ENCODE measurements at regions not wholly inside any gene's neighbourhood (a gene's known extent, or its start where the extent isn't known, plus 50 kb on each side); places are given as distances from the start of the nearest gene placed in this dataset.
A peak's percentile ranks its signal among the peaks of the same experiment; 100 is the strongest.
"Not testable (repeated sequence)": the region's sequence is repeated elsewhere in the genome, so short reads cannot be mapped to it uniquely, and the experiment has no call there.

DNA sequence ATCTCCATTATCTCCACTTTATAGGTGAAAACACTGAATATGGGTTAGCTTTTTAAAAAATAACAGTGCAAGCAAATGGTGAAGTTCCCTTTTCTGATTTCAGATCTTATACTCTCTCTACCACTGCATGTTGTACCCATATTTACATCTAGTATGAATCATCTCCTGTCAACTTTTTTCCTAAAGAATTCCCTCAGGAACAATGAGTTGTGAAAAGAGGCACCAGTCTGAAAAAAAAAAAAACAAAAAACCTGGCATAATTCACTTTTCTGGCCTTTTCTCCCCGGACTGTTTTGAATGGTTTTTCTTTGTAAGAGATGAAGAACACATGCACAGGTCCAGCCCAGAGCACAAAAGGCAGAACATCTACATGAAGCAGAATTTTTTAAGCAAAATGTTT lies 596.0 kb downstream of the COL12A1 start:
- no peak for DNase-seq

DNA sequence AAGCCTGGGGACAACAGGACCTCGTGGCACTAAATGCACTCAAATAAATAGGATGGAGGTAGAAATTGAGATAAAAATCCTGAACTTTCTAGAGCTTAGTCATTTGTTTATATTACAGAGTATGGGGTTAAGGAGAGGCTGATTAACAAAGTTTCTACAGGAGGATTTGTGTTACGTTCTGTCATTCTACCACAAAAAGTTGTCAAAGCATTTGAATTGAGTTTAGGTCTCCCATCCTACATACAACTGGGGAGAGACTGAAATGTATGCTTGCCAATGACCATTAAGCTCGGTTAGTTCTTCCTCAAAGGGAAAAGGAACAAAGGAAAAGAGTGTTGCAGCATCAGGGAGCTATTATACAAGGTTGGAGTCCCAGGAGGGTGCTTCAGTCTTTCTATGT lies 597.9 kb downstream of the COL12A1 start:
- DNase-seq: no peak

DNA sequence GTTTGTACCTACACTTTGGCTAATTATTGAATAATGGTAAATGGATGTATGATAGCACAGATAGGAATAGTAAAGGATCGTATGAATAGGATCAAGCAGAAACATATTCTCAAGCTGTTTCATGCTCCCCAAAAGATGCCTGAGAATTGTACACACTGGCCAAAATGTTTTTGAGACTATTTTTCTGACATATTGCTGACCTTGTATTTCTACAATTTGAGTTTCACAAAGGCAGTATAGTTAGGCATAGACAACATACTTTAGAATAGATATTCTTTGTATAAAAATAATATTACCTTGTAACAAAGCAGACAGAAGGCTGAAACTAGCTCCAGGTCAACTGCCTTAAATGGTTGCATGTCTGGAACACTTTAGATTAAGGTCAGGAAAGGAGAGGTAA lies 598.4 kb downstream of the COL12A1 start:
- no peak for DNase-seq

DNA sequence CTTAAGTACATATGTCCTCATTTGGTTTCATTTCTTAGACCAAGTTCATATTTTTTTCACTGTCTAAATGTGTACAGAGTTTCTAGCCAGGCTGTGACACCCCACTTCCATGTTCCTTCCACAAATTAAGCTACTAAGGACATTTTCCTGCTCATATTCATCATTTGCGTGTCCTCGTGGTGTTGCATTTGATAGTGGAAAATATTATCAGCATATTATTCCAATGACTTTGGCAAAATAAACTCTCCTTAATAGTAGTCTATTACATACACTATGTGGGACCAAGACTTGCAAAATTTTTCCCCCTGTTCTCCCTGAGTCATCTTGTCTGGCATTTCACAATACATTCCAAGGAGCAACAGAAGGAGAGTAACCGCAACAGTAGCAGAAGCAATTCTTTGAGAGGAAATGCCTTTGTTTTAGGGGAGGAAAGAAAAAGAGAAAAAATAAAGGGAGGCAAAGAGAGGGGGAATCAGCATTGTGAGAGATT lies 599.2 kb downstream of the COL12A1 start:
- DNase-seq: no peak

DNA sequence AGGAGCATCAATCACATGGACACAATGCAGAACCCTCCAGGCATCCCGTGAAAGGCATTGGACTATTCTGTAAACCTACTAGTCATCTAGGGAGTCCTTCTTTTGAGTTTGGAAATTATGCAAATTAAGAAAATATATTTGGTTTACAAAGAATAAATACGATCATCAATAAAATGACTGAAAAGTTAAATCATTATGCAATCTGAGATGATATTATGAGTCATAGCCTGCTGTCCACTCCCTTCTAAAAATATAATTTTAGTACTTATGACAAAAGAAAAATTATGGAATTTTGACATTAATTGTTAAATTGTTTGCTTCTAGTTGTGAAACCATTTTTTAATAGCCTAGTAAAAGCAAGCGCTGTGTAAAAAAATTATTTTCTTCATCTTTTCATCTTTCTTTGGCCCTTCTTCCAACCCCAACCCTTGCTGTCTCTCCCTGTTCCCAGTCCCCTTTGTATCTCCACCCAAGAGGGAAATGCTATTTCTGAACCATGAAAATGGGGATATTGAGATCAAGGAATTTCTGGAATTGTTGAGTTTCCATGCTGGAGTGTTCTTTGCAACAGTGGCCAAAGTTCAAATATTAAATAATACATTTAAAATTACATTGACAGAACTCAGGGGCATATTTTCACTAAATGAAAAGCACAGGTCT lies 599.8 kb downstream of the COL12A1 start:
- no peak for DNase-seq

DNA sequence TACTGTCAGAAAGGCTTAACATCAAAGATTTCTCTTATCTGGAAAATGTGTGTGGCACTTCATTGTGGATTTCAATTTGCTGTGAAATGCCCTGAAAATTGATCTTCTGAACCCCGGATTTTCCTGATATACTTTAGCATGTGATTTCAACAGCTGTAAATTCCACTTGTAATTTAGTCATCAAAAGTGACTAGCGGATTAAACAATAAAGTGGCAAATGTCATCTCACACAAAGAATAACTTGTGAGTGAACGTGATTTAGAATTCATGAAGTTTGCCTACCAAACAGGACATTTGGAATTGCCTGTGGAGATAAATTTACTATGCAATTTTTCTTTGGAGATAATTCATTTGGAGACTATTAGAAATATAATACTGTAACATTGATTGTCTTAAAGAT lies 601.6 kb downstream of the COL12A1 start:
- DNase-seq: no peak

DNA sequence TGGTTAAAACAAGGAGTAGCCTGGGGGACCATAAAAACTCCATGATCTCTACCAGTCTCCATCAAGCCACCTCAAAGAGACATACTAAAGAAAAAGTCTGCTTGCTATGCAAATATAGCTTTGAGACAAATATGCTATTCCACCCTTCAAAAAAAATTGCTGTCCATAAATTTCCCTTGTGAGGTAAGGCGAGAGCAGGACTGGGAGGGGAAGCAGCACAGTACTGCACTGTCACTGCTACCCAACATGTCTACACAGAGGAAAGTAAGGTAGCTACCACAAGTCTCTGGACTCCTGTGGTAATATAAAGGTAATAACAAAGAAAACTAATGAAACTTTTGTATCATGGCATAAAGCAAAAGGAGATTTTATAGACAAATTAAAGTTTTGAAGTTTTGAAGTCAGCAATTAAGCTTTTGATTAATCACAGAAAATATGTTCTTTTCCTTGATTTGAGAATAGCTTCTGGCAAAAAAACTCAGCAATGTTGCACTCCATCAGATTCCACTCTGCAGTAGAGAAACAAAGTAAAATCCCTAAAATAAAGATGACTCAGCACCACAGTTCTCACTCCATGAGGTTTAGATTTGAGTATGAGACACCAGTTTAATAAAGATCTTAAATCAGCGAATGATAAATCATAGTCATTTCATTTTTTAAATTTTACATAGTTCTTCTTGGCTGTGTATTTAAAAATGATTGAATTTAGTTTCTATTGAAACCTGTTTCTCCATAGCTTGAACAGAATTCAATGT lies 602.4 kb downstream of the COL12A1 start:
- peak; percentile 2 for DNase-seq

DNA sequence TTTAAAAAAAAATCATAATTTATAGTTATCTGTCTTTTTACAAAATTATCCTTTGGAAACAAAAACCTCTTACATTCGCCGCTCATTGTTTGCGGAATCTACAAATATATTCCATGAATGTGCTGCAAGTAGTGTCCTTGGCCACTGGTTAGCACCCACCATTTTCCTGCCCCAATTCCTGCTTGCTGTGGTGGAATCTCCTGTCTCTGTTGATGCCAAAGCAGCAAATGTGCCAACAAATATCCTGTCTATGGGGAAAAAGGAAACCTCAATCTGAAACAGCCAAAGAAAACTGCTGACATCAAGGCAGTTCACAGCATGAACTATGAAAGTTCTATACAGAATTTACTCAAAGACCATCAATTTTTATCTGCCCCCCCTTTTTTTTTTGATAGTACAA lies 603.6 kb downstream of the COL12A1 start:
- DNase-seq: no peak

DNA sequence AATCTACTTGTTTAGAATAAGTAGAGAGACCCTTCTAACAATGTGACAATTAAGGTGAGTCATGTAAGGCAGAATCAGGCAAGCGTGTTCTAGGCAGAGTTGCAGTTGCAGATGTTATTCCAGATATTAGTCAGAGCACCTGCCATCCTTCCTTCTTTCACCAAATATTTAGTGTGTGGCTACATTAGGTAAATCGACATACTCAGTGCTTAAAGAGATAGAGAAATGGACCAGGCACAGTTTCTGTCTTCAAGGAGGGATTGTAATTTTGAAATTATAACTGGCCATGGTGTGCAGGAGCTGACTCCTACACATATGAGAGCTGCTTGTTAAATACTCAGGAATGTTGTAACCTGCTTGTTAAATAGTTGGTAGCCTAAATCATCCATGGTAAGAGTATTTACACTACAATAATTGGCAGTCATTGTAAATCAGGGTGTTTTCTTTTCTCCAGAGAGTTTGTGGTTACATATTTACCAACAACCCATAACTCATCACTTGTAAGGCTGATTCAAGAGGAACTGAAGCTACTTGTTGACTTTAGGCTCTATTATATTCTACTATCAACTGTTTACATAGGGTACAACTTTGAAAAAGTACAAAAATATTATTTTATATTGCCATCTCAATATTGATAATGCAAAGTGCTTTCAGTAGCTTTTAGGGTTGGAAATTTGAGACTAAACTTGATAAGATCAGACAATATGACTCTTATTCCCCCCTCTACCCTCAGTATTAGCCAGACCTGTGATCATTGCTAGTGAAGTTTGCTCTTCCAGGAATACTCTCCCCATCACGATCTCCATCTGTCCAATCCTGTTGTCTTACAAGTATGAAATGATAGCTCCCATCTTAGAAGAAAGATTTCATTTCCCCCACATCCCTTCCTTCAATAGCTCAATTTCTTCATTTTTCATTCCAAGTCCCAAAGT lies 607.1 kb downstream of the COL12A1 start:
- DNase-seq: no peak

DNA sequence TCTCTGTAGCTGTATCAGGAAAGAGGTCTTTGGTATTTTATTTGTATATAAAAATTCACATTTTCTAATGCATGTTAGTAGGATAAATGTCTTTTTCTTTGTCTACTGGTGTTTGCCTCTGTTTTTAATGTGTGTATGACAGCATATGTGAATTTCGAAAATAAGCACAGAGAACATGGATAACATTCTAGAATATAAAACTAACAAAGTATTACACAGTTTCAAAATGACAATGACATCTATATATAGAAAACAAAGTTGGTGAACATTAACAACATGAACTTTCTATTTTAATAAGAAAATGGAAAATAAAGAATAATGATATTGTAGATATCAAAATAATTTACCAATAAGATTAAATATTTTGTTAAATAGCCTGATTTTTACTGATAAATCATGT lies 608.0 kb downstream of the COL12A1 start:
- DNase-seq: no peak

DNA sequence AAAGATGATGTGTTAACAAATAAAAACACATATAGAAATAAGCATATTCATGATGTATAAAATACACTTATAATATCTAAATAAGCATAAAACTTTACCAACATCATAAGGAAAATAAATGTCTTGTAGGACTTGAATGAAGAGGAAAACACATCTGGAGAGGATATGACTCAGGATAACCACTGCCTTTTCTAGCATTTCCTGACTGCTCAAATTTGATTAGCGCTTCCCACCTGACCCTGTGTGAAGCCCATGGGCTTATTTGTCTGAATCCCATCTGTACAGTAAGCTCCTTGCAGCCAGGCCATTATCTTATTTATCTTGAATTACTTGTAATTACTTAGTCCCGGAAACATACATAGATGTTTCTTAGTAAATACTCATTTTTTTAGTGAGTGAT lies 608.6 kb downstream of the COL12A1 start:
- no peak for DNase-seq

DNA sequence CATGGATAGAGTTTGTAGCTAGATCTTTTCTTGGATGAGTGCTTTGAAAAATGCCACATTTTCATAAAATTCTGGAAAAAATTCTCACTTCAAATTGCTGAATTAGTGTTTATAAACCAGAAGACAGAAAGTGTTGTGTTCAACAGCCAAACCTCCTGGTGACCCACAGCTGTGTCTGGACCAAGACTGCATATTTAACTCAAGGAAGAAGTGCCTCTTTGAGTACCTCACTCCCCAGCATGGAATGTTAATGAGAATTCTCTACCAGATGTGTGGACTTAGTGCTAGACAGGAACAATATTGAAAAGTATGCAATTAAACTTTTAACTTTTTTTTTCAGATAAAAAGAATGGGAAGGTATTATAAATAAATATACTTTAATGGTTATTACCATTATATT lies 609.3 kb downstream of the COL12A1 start:
- DNase-seq: no peak

DNA sequence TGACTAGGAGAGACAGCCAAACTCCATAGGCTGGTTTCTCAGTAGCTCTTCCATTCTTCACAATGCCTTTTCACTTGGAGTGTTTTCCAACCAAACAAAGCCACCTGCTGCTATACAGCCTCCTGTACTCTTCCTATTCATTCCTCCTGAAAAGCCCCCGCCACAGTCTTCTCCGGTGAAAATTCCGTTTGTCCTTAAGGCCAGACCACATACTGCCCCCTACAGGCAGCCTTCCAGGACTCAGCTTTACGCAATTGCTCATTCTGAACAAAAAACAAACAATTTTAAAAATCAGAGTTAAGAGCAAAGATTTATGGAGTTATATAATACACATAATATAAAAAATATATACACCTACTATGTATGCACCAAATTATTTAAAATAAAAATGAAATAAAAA lies 611.5 kb downstream of the COL12A1 start:
- DNase-seq: not testable (repeated sequence)

DNA sequence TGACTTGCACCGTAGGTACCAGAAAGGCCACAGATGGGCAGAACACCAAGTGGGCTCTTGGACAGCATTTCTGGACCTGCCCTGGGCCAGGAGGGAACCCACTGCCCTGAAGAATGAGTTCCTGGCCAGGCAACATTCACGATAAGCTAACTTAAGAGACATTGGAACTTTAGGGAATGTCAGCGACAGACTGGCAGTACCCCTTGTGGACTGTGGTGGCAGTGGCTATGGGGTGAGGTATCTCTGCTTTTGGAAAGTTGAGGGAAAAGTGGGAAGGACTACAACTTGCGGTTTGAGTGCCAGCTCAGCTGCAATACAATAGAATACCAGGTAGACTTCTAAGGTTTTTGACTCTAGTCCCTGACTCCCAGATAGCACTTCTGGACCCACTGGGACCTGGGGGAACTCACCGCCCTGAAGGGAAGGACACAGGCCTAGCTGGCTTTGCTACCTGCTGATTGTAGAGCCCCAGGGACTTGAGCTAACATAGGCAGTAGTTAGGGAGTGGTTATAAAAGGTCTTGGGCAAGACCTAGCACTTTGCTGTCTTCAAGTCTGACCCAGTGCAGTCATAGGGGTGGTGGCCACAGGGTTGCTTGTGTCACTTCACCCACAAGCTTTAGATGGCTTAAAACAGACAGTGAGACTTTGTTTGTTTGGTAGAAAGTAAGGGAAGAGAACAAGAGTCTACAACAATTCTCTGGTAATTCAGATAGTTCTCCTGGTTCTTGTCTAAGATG lies 617.6 kb downstream of the COL12A1 start:
- DNase-seq: no peak

DNA sequence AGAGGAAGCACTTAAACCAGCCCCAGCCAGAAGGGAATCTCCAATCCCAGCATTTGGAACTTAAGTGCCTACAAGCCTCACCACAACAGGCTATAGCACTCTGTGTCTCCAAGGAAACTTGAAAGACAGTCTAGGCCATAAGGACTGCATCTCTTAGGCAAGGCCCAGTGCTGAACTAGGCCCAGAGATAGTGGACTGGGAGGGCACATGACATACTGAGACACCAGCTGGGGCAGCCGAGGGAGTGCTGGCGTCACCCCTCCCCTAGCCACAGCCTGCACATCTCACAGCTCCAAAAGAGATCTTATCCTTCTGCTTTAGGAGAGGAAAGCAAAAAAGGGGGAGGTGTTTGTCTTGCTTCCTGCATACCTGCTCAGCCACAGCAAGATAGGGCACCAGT lies 618.5 kb downstream of the COL12A1 start:
- DNase-seq: no peak

DNA sequence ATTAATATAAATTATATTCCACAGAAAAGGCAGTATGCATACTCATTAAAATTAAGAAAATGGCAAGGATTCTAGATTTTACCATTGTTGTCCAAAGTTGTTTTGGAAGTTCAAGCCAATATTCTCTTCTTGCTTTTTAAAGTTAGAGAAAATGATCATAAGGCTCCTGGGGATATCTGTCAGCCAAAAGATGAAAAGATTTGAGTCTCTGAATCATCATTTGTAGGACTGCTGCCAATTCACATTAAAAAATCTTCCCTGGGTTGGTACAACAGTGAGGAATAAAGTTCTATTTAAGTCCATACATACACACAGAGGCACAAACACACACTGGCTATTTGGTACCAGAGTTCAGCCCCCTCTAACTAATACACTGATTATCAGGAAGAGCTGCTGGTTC lies 620.1 kb downstream of the COL12A1 start:
- DNase-seq: no peak

DNA sequence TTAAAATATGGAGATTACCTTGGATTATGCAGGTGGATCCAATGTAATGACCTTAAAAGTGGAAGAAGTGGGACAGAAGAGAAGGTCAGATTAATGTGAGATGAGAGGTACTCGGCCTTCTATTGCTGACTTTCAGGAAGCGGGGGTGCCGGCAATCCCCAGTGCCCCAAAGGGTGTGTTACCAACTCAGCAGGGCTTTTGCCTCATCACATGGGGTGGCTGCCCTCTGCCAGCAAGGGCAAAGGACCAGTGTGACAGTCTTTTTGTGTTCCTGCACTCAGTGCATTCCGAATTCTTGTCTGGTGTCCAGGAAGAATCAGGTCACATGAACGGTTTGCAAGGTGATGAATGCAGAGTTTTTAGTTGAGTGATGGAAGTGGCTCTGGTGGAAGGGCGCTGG lies 624.2 kb downstream of the COL12A1 start:
- no peak for DNase-seq

DNA sequence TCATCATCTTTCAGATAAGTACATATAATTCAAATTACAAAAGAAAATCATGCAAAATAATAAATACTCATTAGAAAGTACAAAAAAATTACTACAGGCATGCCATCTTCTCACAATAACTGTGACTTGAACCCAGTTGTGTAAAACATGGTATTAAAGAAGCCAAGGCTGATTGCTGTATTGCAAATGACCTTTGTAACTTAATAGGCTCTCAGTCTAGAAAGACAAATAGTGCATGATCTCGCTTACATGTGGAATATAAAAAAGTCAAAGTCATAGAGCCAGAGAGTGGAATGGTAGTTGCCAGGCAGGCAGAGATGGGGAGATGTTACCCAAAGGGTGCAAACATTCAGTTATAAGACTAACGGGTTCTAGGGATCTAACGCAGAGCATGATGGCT lies 626.1 kb downstream of the COL12A1 start:
- no peak for DNase-seq

DNA sequence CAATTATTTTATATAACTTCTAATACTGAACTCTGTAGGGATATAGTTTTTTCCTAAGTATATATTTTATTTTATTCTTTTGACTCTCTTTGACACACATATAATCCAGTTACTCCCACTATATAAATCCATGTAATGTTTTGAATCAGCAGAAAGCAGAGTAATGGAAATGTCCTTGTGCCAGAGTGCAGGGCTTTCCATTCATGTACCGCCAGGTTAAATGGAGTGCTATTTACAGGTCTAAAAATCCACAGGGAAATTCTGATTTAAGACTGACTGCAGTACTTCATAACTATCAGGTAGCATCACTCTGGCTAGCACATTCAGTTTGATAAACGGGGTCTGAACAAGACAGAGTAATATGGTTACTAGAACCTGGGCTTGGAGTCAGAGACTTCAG lies 626.8 kb downstream of the COL12A1 start:
- DNase-seq: no peak

DNA sequence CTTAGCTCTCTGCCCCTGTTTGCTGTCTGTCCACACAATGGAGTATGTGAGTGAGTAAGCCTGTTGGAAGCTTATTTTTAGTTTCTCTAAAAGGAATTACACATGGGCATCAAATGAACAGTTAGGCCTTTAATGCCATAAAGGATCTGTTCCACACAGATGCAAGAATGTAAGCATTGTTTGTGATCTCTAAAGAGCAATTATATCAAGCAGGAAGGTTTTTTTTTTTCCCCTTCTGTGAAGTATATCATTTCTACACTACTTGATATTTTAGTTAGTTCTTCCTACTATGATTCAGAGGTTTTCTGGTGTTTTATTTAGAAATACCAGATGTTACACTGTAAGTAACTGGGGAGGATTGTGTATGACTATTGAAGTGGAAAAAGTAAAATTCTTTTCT lies 627.5 kb downstream of the COL12A1 start:
- DNase-seq: no peak

DNA sequence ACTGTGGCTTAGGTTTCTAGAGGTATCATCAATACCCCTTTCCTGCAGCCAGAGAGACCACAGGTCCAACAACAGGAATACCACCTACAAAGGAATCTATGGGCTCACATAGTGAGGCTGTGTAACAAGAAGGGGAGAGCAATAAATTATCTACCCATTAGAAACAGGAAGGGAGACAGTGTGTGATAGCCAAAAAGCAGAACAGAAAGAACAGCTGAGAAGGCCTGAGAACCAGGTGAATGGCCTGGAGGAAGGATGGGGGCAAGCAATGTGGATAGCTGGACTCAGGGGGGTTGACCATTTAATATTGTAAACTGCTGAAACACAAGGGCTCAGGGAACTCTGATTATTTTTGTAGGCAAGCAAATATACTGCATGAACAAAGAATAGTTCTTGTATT lies 628.2 kb downstream of the COL12A1 start:
- DNase-seq: no peak

DNA sequence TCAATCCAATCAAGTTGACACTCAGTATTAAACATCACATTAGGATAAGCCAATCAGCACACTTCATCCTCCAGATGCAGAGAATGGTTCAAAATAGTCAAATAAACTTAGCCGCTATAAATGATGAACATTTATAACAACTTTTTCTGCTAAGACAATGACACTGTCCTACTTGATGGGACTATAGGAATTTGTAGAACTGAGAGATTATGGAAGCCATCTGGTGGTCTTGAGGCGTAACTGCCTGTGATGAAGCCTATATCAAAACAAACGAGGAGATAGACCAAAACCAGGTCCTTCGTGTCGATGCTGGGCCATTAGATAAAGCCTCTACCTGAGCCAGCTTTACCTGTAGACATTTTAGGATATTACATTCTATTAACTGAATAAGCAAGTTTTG lies 631.1 kb downstream of the COL12A1 start:
- DNase-seq: no peak

DNA sequence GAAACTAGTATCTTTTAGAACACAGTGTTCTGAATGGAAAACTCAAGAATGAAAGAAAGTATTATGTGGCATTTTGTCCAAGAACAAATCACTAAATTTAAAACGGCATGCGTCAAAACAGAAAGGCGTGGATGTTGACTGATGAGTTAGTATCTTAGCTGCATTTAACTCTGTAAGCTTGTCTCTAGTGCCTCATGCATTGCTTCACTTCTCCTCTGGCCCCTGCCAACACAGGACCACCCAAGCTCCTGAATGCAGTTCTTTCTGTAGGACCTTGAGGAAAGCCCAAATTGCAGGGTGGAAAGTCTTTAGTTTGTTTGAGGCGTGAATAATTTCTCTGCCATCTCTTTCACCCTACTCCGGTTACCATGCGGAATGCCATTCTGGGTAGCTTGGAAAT lies 632.2 kb downstream of the COL12A1 start:
- DNase-seq: no peak

Measured in NCI-H1048 (cell line).